Heart right ventricle (tissue), 16 donors: ENCODE measurements at regions not wholly inside any gene's neighbourhood (a gene's known extent, or its start where the extent isn't known, plus 50 kb on each side); places are given as distances from the start of the nearest gene placed in this dataset.
A peak's percentile ranks its signal among the peaks of the same experiment; 100 is the strongest.

Experiments used
- ATAC-seq, 8 donors: fragments of 200-7000 bp; cut with Tn5 transposase; one replicate each; pipeline ENCODE4 v1.9.1; 2020; ENCODE audit warnings: mild to moderate bottlenecking in 8 of 8, moderate library complexity in 8 of 8, moderate number of reproducible peaks in 1 of 8
- DNase-seq, 2 donors: peaks; one replicate each; pipeline ENCODE4 v3.0.0-alpha.2; 2020
- H3K27ac ChIP-seq, 10 donors: fragments of 200-600 bp; sonication (generic) in 2 of 10; one replicate each; pipeline versions ENCODE4 v1.5.0 to v1.8.0; 2020 to 2022; ENCODE audit warnings: mild to moderate bottlenecking in 3 of 10
- H3K27me3 ChIP-seq, 7 donors: fragments of 200-600 bp; one replicate each; pipeline ENCODE4 v1.8.0; 2021 to 2022; ENCODE audit warnings: mild to moderate bottlenecking in 2 of 7
- H3K36me3 ChIP-seq, 9 donors: fragments of 200-600 bp; sonication (generic) in 1 of 9; one replicate each; pipeline versions ENCODE4 v1.5.0 to v1.8.0; 2020 to 2022; ENCODE audit warnings: mild to moderate bottlenecking in 2 of 9
- H3K4me1 ChIP-seq, 9 donors: fragments of 200-600 bp; sonication (generic) in 1 of 9; one replicate each; pipeline versions ENCODE4 v1.5.0 to v1.8.0; 2020 to 2022; ENCODE audit warnings: mild to moderate bottlenecking in 4 of 9
- H3K4me3 ChIP-seq, 10 donors: fragments of 200-600 bp; sonication (generic) in 2 of 10; one replicate each; pipeline versions ENCODE4 v1.5.0 to v1.8.0; 2020 to 2022; ENCODE audit warnings: mild to moderate bottlenecking in 7 of 10, moderate library complexity in 2 of 10
- H3K9me3 ChIP-seq, 11 donors: fragments of 200-600 bp in 10 of 11; sonication (generic) in 2 of 11; one replicate each; pipeline versions ENCODE4 v1.5.0 to v1.8.0; 2013 to 2022; ENCODE audit warnings: mild to moderate bottlenecking in 2 of 11, control low read depth in 1 of 11, moderate library complexity in 1 of 11
- CTCF ChIP-seq, 9 donors: fragments of 200-600 bp; sonication (generic) in 2 of 9; IDR thresholded peaks; one replicate each; pipeline versions ENCODE4 v1.5.0 to v1.8.0; 2021 to 2022; ENCODE audit warnings: antibody characterized with exemption in 9 of 9, mild to moderate bottlenecking in 5 of 9, moderate library complexity in 1 of 9
- WGBS, 2 donors: extraction: QIAGEN DNeasy Blood & Tissue Kit; methylation state at CpG; one replicate each; pipeline ENCODE4 v1.1.7; 2013; ENCODE audit warnings: inconsistent platforms in 1 of 2; 5-methylcytosine and 5-hydroxymethylcytosine counted together
- intact Hi-C, 10 donors: fragments of 100-400 bp; cut with DNase I; formaldehyde crosslinking; loops; one replicate each; pipeline versions ENCODE4 v1.11.1 to v1.14.2; 2022
- donor health status: Arrhythmogenic right ventricular cardiomyopathy.
- donor health status: ischemic (EF 13 %, LVEDD 7.1; RV severe dilation, severe dysfunction).
- donor health status: healthy with polysubstance abuse.
- donor health status: DM: no; HTN: yes; CAD: no.
- donor health status: DM: no; HTN: no; CAD: no.
- donor health status: ischemic (EF 25% LVEDD 6.9; RV normal size, moderate dysfunction).
- donor health status: ischemic (EF 25% LVEDD 5.7; RV mildly dilated, moderate dysfunction).
- donor health status: healthy.
- donor health status: DM: yes; HTN: yes; CAD: no.
- donor health status: Ischemic cardiomyopathy.
- donor health status: ischemic (EF 35%, LVEDD 5.7; RV mildly dilated, moderate dysfunction).
- donor health status: nonischemic (EF 11% LVEDD 7.7; RV severe dilation, severe dysfunction).
- donor health status: DM: yes; HTN: yes; CAD: no.
- donor health status: PGD.
- donor health status: ischemic (EF 29% LVEDD 5.4; RV normal size, mild dysfunction).
- donor health status: nonischemic (EF 23%, LVEDD 6.1; RV moderate dilation, normal function).

- Histone ChIP-seq H3K9me3 (no peaks in the 10 kb centered on the region), H3K4me1 (peaks cover 0 to 6% (median 0%) of the 10 kb centered on the region in 9 donors), H3K4me3 (no peak overlapping the region), H3K27ac (no peak overlapping the region), H3K27me3 (no peaks in the 10 kb centered on the region), H3K36me3 (no peaks in the 10 kb centered on the region)
- intact Hi-C loops = loop anchor here in 5 of 10 donors (5.0 to 10.0 kb wide), 8 partner anchors 55 to 970 kb away; no protein-coding TSS in a partner anchor
- DNase-seq = no peak
- TF ChIP-seq CTCF (IDR thresholded peaks at IDR 0.05) = no peak
- ATAC-seq = no peak
- 91 to 96% methylated on average over 6 of the region's 6 CpGs for WGBS, 2 donors
These were observed 150.1 kb downstream of the SLC7A11 start for GRCh38 chr4:138092060-138092459.

- Histone ChIP-seq H3K4me1 (peaks cover 0 to 8% (median 0%) of the 10 kb centered on the region in 9 donors), H3K27me3 (no peaks in the 10 kb centered on the region), H3K27ac (no peak overlapping the region), H3K4me3 (no peak overlapping the region), H3K36me3 (no peaks in the 10 kb centered on the region), H3K9me3 (no peaks in the 10 kb centered on the region)
- intact Hi-C loops = loop anchor here in 6 of 10 donors (1.0 to 10.0 kb wide), 11 partner anchors 54 to 969 kb away; no protein-coding TSS in a partner anchor
- 55 to 56% methylated on average over 5 of the region's 5 CpGs for WGBS, 2 donors
- TF ChIP-seq CTCF (IDR thresholded peaks at IDR 0.05) = no peak
- DNase-seq (no peak), ATAC-seq (no peak)
These were observed 151.1 kb downstream of the SLC7A11 start for GRCh38 chr4:138090918-138091676.

GRCh38 chr4:138090150-138090917 lies 151.8 kb downstream of the SLC7A11 start:
- H3K27ac ChIP-seq = no peak overlapping the region
- H3K4me3 ChIP-seq = peak overlapping the region in 4 of 10 donors; percentile 24 to 26 (median 25)
- H3K4me1 ChIP-seq = peaks cover 0 to 8% (median 0%) of the 10 kb centered on the region in 9 donors
- ATAC-seq (peak; percentile 65 to 85 (median 80)), DNase-seq (peak; percentile 14 to 61)
- TF ChIP-seq CTCF (IDR thresholded peaks at IDR 0.05) = peak; percentile 73 to 85 (median 85)
- no peaks in the 10 kb centered on the region for H3K27me3 ChIP-seq
- no peaks in the 10 kb centered on the region for H3K9me3 ChIP-seq
- intact Hi-C loops = loop anchor here in 6 of 10 donors (1.0 to 10.0 kb wide), 11 partner anchors 53 to 968 kb away; no protein-coding TSS in a partner anchor
- 25 to 28% methylated on average over 17 of the region's 17 CpGs for WGBS, 2 donors
- no peaks in the 10 kb centered on the region for H3K36me3 ChIP-seq

GRCh38 chr4:138088449-138089208 lies 153.5 kb downstream of the SLC7A11 start:
- H3K4me1 ChIP-seq = peaks cover 0 to 8% (median 0%) of the 10 kb centered on the region in 9 donors
- no peaks in the 10 kb centered on the region for H3K36me3 ChIP-seq
- no peak overlapping the region for H3K27ac ChIP-seq
- 97 to 98% methylated on average over 66 to 67 of the region's 67 CpGs for WGBS, 2 donors
- intact Hi-C loops = loop anchor here in 2 of 10 donors (2.0 to 5.0 kb wide), 3 partner anchors 51 to 594 kb away; no protein-coding TSS in a partner anchor
- DNase-seq (no peak), ATAC-seq (no peak)
- no peak for TF ChIP-seq CTCF (IDR thresholded peaks at IDR 0.05)
- H3K9me3 ChIP-seq = no peaks in the 10 kb centered on the region
- H3K4me3 ChIP-seq = no peak overlapping the region
- no peaks in the 10 kb centered on the region for H3K27me3 ChIP-seq
